Esophagus muscularis mucosa (tissue), 3 donors: ENCODE measurements at regions not wholly inside any gene's neighbourhood (a gene's known extent, or its start where the extent isn't known, plus 50 kb on each side); places are given as distances from the start of the nearest gene placed in this dataset.

Experiments
- CTCF ChIP-seq, 3 experiments: fragments of 200-600 bp in 2 of 3; fragments of 450-650 bp in 1 of 3; sonication (generic) in 2 of 3; IDR thresholded peaks; one replicate each; pipeline ENCODE4 v1.5.1; 2017 to 2019; ENCODE audit warnings: antibody characterized with exemption in 3 of 3, mild to moderate bottlenecking in 2 of 3, moderate library complexity in 1 of 3
- POLR2A ChIP-seq: fragments of 450-650 bp; IDR thresholded peaks from one replicate; pipeline ENCODE4 v1.6.1; 2017; ENCODE audit warnings: antibody characterized with exemption, moderate library complexity, mild to moderate bottlenecking, low read depth
- POLR2AphosphoS5 ChIP-seq, 2 donors: sonication (generic); formaldehyde crosslinking; IDR thresholded peaks; one replicate each; pipeline ENCODE4 v1.6.1; 2017; ENCODE audit warnings: antibody characterized with exemption in 2 of 2

- TF ChIP-seq CTCF (IDR thresholded peaks at IDR 0.05) (no peak), POLR2A (no peak), POLR2AphosphoS5 (IDR thresholded peaks at IDR 0.05) (no peak)
Measured at GRCh38 chr6:159116343-159116742, 52.9 kb upstream of the FNDC1 start.
